HG02885 (cell line): ENCODE measurements at regions not wholly inside any gene's neighbourhood (a gene's known extent, or its start where the extent isn't known, plus 50 kb on each side); places are given as distances from the start of the nearest gene placed in this dataset.

Experiments used
- ATAC-seq: cut with Tn5 transposase; IDR thresholded peaks from one replicate; pipeline ENCODE4 v1.9.1; 2021; ENCODE audit warnings: mild to moderate bottlenecking; ENCODE audit not compliant: unreplicated experiment, poor library complexity

DNA sequence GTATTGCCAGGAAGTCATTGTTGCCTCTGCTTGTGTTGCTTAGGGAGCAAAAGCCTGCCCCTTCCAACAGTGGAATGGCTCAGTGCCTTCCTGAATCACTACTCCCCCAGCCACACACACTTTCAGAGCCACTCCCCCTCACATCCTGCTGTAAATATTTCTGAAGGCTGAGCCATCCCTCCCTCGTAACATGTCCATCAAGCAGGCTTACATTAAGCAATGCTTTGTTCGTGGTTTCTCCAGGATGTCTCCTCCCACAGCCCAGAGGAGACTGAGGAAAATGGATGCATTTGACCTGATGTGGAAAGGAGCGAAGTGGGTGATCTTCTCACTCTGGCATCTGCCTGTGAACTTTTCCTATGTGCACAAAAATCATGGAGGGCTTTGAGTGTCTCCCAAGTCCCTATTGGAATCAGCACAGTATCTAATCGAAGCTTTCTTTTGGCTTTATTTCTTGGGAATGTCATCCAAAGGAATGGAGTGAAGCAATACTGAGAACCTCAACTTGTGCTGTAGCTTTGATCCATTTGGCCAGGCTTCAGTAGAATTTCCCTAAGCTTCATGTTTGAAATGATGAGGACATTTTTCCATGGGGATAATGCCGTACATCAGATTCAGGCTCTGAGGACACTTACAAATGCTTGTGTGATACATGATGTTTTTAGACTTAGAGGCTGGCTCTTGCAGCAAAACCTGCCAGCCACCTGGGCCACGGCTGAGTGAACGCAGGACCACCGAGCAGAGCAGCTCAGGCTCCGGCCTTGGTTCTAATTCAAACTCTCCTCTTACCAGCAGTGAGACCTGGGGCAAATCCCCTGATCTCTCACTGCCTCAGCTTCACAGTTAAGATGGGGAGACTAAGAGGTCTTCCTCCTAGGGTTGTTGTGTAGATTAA is 389.1 kb downstream of the ENC1 start:
- ATAC-seq: no peak

DNA sequence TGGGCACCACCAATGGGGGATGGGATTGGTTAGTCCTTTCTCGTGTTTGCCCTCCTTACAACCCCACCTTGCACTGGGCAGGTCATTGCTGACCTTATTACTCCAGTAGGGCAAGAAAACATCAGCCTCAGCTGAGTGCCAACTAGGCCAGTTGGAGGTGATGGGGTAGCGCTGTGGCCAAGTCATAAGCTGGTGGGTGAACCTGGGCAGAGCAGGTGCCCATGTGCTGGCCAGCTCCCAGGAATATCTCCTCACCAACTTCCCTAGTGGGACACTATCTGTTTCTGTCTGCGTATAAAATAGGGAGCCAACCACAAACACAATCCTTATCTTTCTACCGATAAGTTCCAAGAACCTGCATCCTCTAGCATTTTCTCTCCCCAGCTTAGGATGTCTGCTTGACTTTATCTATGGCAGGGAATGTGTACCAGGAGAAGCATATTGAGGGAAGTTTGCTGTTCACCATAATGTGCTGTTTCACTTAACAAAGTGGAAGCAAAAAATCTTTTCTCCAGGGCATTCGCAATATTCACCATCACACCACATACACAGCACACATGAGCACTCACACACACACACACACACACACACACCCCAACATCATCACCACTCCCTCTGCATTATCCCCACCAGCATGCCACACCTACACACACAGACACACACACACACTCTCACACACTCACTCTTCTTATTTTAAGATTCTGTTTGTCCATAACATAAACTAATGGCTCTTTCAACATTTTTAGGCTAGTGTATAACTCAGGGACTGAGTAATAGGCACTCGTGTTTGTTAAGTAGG is 390.0 kb downstream of the ENC1 start:
- ATAC-seq: no peak

DNA sequence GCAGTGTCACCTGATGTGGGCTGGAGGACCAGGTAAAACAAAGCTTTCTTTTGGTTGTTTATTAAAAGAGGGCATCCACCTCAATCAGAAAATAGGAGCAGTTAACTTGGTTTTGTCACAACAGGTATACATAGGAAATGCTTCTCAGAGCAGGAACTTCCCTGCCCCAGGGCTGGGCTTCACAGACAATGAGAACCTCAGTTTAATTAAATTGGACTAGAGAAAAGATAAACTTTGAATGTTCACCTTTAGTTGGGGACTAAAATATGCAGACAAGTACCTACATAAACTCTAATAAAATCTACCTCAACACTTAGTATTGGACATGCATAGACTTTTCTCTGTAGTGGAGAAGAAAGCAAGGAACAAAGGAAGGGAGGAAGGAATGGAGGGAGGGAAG is 392.0 kb downstream of the ENC1 start:
- ATAC-seq: no peak

DNA sequence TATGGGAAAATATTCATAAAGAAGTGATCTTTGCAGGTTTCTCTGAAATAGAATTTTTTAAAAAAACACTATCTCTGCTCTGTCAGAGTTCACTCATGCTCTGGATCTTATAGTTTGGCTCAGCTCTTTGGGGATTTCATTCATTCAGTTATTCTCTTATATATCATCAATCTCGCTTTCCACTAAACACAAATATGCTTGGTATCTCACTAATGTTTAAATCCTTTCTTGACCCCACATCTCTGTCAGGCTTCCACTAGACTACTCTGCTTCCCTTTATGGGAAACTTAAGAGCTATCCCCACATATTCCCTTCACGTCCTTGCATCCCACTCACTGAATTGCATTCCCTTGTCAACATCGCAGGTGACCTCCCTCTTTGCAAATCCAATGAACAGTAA is 396.1 kb downstream of the ENC1 start:
- ATAC-seq: no peak

DNA sequence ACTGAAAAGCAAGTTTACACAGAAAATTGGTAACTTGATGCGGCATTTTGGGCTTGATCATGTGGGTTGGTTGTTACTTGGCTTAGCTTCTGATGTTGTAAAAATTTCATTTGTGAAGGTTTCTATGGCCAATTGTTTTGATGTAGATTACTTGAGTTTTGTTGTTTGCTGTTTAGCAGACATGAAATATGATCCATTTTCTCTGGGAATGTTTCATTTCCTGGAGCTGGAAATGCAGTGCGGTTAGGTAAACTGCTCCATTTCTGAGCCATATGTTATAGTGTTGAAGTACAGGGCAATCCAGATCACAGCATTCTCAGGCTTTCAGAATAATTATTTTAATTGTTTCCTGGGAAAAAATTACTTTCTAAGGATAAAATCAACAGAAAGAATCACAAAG is 396.9 kb downstream of the ENC1 start:
- ATAC-seq: no peak

DNA sequence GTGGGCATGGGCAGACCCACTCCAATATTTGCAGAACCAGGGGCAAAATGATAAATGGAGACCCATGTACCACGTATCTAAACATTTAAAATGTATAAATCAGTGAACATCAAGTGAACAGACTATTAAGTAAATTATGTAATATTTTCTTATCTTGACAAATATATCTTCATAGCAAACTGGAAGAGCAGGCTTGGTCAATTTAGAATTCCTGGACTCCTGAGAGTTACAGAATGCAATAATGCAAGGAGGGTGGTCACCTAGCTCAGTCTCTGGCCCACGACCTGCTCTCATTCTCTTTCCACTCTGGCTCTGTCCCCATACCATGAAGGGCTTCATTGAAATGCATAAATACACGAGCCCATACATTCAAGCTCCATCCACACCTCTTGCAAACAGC is 398.0 kb downstream of the ENC1 start:
- no peak for ATAC-seq

DNA sequence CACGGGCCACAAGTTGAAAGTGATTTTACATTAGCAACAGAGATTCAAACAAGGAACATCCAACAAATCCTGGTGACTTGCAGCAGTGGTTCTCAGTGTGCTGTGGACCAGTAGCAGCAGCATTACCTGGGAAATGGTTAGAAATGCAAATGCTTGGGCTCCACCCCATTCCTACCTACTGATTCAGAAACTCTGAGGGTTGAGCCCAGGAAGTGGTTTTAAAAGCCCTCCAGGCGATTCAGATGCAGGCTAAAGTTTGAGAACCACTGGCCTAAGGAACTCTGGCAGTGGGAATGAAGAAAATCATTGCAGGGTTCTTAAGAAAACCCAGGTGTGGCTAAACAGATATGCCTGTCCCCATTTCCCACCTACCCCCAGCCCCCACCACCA is 398.8 kb downstream of the ENC1 start:
- ATAC-seq: no peak

DNA sequence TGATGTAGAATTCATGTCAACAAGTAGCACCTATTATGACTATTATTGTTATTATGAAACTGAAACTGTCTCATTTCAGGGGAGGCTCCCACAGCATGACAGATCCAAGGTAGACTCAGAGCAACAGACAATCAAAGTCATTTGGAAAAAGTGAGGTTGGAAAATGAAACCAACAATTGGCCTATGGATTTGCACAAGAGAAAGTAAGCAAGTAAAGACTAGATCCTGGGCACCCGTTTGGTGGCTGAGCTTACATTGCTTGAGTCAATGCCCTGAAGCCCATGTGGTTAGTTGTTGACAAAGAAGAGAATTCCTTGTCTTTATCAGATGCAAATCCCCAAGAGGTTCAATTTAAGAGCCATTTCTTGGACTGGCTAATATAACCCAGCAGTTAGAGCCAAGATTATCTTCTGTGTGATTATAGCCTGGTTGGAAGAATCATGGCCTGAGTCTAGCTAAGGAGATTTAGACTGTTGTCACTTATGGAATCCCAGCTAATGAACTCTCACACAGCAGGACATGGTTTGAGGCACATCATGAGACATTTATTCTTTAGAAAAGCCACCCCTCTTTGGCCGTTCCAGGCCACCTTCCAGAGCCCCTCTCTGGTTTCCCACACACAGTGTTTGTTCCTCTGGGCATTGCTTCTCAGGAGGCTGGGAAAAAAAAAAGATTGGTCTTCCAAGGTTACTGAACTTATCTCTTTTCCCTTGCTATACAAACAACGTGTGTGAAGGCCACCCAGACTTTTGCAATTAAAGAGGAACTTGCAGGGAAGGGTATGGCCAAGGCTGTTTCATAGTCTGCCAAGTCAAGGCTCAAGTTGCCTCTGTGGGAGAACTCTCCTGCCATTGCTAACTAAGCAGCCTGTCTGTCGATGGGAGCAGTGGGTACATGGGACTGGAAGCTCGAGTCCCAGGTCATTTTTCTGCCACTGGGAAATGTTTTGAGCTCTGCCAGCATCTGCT is 399.5 kb downstream of the ENC1 start:
- ATAC-seq: no peak

DNA sequence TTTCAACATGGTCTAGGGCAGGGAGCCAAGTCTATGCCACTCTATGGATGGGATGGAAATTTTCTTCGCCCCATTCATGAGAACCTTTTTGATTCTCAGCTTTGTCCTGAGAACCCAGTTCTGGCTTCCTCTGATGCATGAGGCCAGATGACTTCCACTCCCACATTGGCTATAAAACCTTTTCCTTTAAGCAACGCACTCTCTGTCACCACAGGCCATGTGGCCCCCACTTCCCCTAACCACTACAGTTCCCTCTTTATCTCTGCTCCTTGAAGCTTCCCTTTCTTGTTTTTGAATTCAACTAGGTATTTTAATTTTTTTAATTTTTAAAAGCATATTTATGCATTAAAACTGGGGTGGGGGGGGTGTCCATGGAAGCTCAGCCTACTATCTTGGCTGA is 401.3 kb downstream of the ENC1 start:
- no peak for ATAC-seq

DNA sequence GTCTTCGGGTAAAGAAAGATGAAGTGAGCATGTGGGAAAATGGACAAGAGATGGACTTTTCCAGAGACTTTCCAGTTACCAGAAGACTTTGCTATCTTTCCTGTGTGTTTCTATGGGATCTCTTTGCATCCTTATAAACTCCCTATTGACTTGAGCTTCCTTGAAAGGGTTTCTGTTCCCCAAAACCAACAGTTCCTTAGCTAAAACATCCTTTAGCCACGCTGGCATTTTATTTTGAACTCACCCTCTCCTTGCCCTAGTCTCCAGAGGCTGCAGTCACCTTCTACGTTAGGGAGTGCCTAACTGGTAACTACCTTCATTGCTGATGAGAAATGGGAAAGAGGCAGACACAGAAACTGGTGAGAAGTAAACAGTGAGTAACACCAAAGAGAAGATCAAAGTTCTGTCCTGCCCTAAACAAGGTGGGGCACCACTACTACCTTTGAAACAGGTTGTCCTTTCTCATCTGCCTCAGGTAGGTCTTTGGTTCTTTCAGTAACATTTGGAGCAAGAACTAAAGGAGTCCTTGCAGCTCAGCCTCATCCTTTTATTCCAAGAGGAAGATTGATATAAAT is 402.9 kb downstream of the ENC1 start:
- no peak for ATAC-seq

DNA sequence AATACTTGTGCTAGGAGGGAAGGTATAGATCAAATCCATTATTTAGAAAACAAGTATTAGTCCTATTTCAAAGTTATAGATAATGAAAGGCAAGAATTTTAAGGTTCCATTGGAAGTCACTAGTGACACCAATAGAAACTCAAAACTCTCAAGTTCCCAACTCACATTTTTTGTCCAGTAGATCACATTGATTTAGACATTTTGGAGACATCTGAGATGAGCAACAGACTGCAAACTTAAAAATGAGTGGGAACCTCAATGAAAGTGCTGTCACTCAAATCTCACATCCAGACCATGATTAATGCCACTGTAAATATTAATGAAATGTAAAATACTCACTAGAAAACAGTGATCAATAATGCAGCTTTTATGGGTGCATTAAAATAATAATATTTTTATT is 405.0 kb downstream of the ENC1 start:
- no peak for ATAC-seq

DNA sequence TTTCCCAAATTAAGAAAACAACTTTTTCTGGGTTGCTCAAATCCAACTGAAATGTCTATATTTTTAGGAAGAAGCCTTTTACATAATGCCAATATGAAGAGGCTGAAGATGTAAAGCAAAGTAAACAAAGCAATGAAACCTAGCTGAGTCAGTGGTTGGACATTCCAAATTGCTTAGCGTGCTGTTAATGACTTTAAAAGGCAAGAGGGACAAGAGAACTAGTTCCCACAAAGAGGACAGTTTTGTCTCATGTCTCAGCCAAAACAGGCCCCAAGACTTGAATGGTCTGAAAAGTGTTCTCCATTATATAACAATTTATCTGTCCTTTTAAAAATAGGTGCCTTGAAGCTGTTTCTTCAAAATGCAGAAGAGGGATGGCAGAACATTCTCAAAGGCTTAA is 407.0 kb downstream of the ENC1 start:
- no peak for ATAC-seq

DNA sequence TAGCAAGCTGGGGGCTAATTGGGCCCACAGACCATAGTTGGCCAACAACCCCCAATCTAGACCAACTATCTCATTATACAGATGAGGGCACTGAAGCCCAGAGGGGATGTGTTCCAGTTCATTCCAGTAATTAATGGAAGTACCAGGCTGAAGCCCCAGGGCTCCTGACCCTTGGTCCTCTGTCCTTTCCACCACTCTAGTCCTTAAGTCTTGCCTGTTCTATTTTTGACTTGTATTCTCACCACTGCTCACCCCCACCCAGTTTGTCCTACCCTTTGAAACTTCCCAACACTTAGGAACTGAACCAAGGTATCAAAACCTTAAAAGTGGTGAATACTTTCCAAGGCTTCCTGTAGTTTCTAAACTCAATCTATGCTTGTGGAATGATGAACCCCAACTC is 407.4 kb downstream of the ENC1 start:
- ATAC-seq: no peak

DNA sequence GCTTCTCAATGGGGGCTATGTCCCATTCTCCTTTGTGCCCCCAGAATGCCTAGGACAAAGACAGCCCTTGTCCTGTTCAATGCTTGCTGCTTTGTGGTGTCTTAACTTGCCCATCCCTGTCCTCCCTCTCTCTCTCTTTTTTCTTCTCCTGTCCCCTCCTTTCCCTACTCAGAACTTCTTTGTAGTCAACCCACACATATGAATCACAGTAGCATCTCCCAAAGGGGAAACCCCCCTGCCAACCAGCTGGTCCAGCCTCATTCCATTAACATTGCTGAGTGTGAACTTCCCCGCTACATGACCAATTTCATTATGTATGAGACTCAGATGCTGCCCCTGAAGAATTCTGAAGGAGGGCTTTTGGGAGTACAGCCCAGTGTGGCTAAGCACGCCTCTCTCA is 408.3 kb downstream of the ENC1 start:
- no peak for ATAC-seq

DNA sequence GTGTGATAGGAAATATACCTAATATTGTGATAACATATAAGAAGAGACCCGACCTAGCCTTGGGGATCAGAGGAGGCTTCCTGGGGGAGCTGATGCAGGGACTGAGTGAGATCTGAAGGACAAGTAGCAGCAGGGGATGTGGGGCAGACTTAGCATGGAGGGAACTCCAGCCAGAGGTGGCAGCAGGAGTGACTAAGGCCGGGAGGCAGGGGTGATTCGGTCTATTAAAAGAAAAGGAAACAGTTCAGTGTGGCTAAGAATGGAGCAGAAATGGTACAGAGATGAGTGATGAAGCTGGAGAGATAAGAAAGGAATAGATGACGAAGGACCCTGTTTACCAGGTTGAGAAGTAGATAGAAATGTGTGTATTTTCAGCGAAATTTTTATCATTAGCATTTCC is 408.8 kb downstream of the ENC1 start:
- ATAC-seq: no peak

DNA sequence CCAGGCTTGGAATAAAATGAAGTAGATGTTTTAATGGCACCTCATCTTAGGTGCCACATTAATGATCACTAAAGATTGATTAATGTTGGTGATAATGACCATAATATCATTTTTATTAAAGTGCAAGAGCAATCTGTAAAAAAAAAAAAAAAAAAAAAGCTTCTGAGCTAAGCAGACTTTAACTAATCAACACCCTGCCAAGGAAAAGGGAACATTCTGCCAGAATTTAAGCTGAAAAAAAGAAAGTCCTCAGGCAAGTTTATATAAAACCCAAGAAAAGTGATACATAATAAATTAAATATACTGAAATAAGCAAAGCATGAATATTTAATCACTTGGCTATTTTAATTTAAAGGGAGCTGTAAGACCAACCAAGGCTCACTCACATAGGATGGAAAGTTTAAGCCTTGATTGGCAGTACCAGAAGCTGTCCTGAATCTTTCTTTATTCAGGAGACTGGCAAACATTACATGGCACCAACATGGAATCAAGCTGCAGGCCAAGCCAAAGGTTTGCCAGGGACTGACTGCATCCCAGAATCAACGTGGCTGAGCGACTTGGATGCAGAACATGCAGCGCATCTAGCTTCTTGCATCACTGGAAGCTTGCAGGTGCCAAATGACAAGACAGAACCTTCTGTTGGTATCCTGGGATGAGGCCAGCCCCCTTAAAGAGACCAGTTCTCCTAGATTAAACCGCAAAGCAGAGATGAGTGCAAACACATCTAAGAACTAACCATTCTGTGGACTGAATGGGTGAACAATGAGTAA is 413.6 kb downstream of the ENC1 start:
- no peak for ATAC-seq

DNA sequence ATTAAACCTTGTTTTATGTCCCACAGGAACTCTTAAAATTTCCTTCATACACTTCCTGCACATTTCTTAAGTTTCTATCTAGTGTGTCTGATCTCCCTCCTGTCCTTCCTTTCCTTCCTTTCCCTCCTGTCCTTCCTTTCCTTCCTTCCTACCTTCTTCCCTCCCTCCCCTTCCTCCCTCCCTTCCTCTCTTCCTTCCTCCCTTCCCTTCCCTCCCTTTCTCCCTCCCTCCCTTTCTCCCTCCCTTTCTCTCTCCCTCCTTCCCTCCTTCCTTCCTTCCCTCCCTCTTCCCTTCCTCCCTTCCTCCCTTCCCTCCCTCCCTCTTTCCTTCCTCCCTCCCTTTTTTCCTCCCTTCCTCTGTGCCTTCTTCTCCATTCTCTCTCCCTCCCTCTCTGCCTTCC is 414.9 kb downstream of the ENC1 start:
- ATAC-seq: no peak

DNA sequence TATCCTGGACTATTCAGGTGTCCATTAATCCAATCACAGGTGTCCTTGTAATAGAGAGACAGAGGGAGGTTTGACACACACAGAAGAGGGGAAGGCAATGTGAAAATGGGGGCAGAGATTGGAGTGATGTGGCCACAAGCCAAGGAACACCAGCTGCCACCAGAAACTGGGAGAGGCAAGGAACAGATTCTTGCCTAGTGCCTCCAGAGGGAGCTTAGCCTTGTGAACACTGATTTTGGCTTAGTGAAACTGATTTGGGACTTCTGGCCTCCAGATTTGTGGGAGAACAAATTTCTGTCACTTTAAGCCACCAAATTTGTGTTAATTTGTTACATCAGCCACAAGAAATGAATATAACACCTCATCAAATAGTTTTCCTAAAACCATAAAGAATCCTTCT is 416.2 kb downstream of the ENC1 start:
- ATAC-seq: no peak

DNA sequence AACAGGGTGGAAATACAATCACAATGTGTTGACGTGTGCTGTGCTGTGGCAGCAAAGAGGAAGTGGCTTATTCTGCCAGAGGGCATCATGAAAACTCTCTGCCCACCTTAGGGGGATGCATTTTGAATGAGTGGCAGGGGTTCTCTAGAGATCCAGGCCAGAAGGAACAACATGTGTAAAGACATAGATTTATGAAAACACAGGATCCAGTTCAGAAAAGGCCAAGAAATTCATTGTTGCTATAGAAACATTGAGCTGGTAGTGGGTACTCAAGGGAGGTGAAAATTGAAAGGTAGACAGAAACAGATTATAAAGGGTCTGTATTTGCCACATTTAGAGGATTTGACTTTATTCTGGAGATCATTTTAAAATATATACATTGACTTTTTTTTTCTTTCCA is 417.7 kb downstream of the ENC1 start:
- ATAC-seq: no peak

DNA sequence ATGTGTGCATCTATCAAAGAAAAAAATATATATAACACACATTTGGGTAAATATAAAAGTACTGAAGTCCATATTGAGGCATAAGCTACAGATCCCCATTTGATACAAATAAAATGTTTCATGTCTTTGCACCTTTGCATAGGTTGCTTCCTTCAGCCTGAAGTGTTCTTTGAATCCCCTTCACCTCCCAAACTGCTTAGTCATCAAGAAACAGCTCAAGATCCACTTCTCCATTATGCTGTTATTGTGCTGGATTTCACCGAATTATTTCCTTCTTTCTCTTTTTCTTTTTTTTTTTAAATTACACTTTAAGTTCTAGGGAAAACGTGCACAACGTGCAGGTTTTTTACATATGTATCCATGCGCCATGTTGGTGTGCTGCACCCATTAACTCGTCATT is 419.1 kb downstream of the ENC1 start:
- no peak for ATAC-seq
